DOHH2 (cell line): ENCODE measurements at regions not wholly inside any gene's neighbourhood (a gene's known extent, or its start where the extent isn't known, plus 50 kb on each side); places are given as distances from the start of the nearest gene placed in this dataset.

Experiments
- EZH2phosphoT487 ChIP-seq: fragments of 200-600 bp; sonication (generic); IDR thresholded peaks from 2 replicates; pipeline ENCODE4 v1.6.1; 2017; ENCODE audit warnings: borderline replicate concordance, mild to moderate bottlenecking, antibody characterized with exemption, low read length, moderate library complexity, mixed read lengths
- TF ChIP-seq, protein P1 (sequence below): fragments of 200-600 bp; sonication (generic); IDR thresholded peaks from one replicate; pipeline ENCODE4 v1.5.1; 2014; ENCODE audit warnings: antibody characterized with exemption, mild to moderate bottlenecking, low read depth, low read length; ENCODE audit not compliant: poor library complexity, severe bottlenecking

DNA sequence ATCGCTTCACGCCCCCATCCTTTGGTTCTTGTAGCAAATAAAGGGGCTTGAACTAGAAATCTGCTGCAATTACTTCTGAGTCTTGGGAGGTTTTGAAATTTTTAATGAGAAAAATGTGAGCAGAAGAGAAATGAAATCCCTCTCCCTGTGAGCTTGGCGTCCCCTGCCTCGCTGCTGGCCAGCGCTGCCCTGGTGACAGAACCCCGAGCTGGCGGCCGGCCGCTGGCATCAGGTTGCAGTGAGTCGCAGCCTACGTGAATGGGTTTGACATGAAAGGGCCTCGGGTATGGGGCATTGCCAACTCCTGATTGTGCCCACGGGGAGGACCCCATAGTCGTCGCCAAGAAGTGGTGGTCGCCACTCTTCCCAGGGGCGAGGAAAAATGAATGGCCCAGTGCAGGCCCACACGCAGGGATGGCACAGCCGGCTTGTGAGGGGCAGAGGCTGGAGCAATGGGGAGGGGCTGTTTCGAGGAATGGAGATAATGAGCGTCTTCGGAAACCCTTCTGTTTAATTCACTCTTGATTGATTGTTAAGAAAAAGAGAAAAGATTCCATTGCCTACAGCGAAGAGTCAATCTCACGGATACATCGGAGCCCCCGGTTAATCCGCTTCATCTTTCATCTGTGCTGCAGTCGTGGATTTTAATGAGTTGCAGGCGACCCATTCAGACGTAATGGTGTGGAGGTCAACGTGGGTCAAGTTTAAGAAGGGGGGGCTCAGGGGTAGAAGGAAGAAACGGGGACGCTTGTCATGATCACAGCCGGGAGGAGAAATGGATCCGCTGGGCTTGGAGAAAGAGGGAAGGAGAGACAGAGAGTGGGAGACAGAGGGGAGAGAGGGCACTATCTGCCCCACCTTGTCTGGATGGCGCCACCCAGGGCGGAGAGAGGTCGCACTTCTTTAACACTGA is 380.1 kb downstream of the THBS2 start:
- TF ChIP-seq, protein P1, sequence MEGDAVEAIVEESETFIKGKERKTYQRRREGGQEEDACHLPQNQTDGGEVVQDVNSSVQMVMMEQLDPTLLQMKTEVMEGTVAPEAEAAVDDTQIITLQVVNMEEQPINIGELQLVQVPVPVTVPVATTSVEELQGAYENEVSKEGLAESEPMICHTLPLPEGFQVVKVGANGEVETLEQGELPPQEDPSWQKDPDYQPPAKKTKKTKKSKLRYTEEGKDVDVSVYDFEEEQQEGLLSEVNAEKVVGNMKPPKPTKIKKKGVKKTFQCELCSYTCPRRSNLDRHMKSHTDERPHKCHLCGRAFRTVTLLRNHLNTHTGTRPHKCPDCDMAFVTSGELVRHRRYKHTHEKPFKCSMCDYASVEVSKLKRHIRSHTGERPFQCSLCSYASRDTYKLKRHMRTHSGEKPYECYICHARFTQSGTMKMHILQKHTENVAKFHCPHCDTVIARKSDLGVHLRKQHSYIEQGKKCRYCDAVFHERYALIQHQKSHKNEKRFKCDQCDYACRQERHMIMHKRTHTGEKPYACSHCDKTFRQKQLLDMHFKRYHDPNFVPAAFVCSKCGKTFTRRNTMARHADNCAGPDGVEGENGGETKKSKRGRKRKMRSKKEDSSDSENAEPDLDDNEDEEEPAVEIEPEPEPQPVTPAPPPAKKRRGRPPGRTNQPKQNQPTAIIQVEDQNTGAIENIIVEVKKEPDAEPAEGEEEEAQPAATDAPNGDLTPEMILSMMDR: no peak
- TF ChIP-seq EZH2phosphoT487: no peak
